GM19463 (cell line): ENCODE measurements at regions not wholly inside any gene's neighbourhood (a gene's known extent, or its start where the extent isn't known, plus 50 kb on each side); places are given as distances from the start of the nearest gene placed in this dataset.
"Not testable (repeated sequence)": the region's sequence is repeated elsewhere in the genome, so short reads cannot be mapped to it uniquely, and the experiment has no call there.

Experiments
- ATAC-seq: cut with Tn5 transposase; IDR thresholded peaks from one replicate; pipeline ENCODE4 v1.9.1; 2021; ENCODE audit warnings: mild to moderate bottlenecking, moderate library complexity; ENCODE audit not compliant: unreplicated experiment

- ATAC-seq, result no peak
Measured at GRCh38 chr5:85647349-85648127, 970.2 kb upstream of the COX7C start.

GRCh38 chr5:85648495-85648894 lies 969.2 kb upstream of the COX7C start:
- no peak for ATAC-seq

GRCh38 chr5:85651731-85652130 lies 966.0 kb upstream of the COX7C start:
- ATAC-seq, result no peak

GRCh38 chr5:85654144-85654543 lies 963.6 kb upstream of the COX7C start:
- not testable (repeated sequence) for ATAC-seq

GRCh38 chr5:85656050-85656449 lies 961.7 kb upstream of the COX7C start:
- ATAC-seq, result no peak

GRCh38 chr5:85657328-85657727 lies 960.4 kb upstream of the COX7C start:
- not testable (repeated sequence) for ATAC-seq

GRCh38 chr5:85662969-85663707 lies 954.6 kb upstream of the COX7C start:
- not testable (repeated sequence) for ATAC-seq

- ATAC-seq, result no peak
Measured at GRCh38 chr5:85663708-85664031, 954.1 kb upstream of the COX7C start.

- ATAC-seq, result no peak
Measured at GRCh38 chr5:85670417-85670816, 947.3 kb upstream of the COX7C start.

- ATAC-seq, result no peak
Measured at GRCh38 chr5:85671223-85671970, 946.3 kb upstream of the COX7C start.

- no peak for ATAC-seq
Measured at GRCh38 chr5:85681871-85682270, 935.9 kb upstream of the COX7C start.

- no peak for ATAC-seq
Measured at GRCh38 chr5:85684351-85684750, 933.4 kb upstream of the COX7C start.

- ATAC-seq, result no peak
Measured at GRCh38 chr5:85703296-85703695, 914.4 kb upstream of the COX7C start.

- ATAC-seq, result no peak
Measured at GRCh38 chr5:85709728-85710127, 908.0 kb upstream of the COX7C start.

GRCh38 chr5:85716344-85717202 lies 901.2 kb upstream of the COX7C start:
- ATAC-seq, result no peak

GRCh38 chr5:85717203-85717563 lies 900.6 kb upstream of the COX7C start:
- ATAC-seq, result no peak

GRCh38 chr5:85732185-85732584 lies 885.6 kb upstream of the COX7C start:
- ATAC-seq, result no peak

GRCh38 chr5:85741972-85742371 lies 875.8 kb upstream of the COX7C start:
- ATAC-seq, result no peak

- no peak for ATAC-seq
Measured at GRCh38 chr5:85760519-85760918, 857.2 kb upstream of the COX7C start.

- ATAC-seq, result no peak
Measured at GRCh38 chr5:85769347-85769746, 848.4 kb upstream of the COX7C start.

GRCh38 chr5:85784746-85785145 lies 833.0 kb upstream of the COX7C start:
- ATAC-seq, result no peak
